ENCODE measurements at regions not wholly inside any gene's neighbourhood (a gene's known extent, or its start where the extent isn't known, plus 50 kb on each side); places are given as distances from the start of the nearest gene placed in this dataset.

GRCh38 chr11:91421641-91422040 is 803.0 kb upstream of the FAT3 start:
- Histone ChIP-seq H3K36me3 (ENCODE audit: control insufficient read depth in 2 of 2, extremely low read depth in 1 of 2, insufficient read depth in 1 of 2, low read length in 1 of 2) (no peaks in the 10 kb centered on the region), H3K9me3 (no peaks in the 10 kb centered on the region), H3K4me3 (ENCODE audit: control insufficient read depth in 1 of 2, extremely low read depth in 1 of 2, low read length in 1 of 2) (no peak overlapping the region), H3K27me3 (replicated peaks in 1 of 2; ENCODE audit: control insufficient read depth in 2 of 2, extremely low read depth in 1 of 2, insufficient read depth in 2 of 2, low read length in 1 of 2) (no peaks in the 10 kb centered on the region), H3K4me1 (ENCODE audit: control insufficient read depth in 1 of 2, extremely low read depth in 1 of 2, insufficient read depth in 2 of 2, low read length in 2 of 2) (no peaks in the 10 kb centered on the region), H3K27ac (ENCODE audit: low read length) (no peak overlapping the region)
- Mint-ChIP-seq H3K27ac (no peak overlapping the region), H3K9me3 (peaks cover 10 to 14% (median 10%) of the 10 kb centered on the region in 3 donors), H3K4me1 (no peaks in the 10 kb centered on the region), H3K4me3 (no peak overlapping the region), H3K36me3 (no peaks in the 10 kb centered on the region), H3K27me3 (no peaks in the 10 kb centered on the region)
- ChIA-PET POLR2A (no interaction called here), CTCF (no interaction called here)
- ATAC-seq (replicated peaks in 1 of 4) (no peak), DNase-seq (no peak)
- WGBS (ENCODE audit: insufficient coverage), result 77% methylated on average over 3 of the region's 3 CpGs

GRCh38 chr11:91407842-91408241 is 816.8 kb upstream of the FAT3 start:
- Mint-ChIP-seq H3K36me3 (no peaks in the 10 kb centered on the region), H3K4me1 (no peaks in the 10 kb centered on the region), H3K4me3 (no peak overlapping the region), H3K9me3 (peaks cover 2 to 15% (median 5%) of the 10 kb centered on the region in 3 donors), H3K27me3 (no peaks in the 10 kb centered on the region), H3K27ac (no peak overlapping the region)
- Histone ChIP-seq H3K36me3 (ENCODE audit: control insufficient read depth in 2 of 2, extremely low read depth in 1 of 2, insufficient read depth in 1 of 2, low read length in 1 of 2) (no peaks in the 10 kb centered on the region), H3K9me3 (no peaks in the 10 kb centered on the region), H3K27ac (ENCODE audit: low read length) (no peak overlapping the region), H3K27me3 (replicated peaks in 1 of 2; ENCODE audit: control insufficient read depth in 2 of 2, extremely low read depth in 1 of 2, insufficient read depth in 2 of 2, low read length in 1 of 2) (no peaks in the 10 kb centered on the region), H3K4me1 (ENCODE audit: control insufficient read depth in 1 of 2, extremely low read depth in 1 of 2, insufficient read depth in 2 of 2, low read length in 2 of 2) (no peaks in the 10 kb centered on the region), H3K4me3 (ENCODE audit: control insufficient read depth in 1 of 2, extremely low read depth in 1 of 2, low read length in 1 of 2) (no peak overlapping the region)
- CTCF ChIA-PET, result no interaction called here
- POLR2A ChIA-PET, result no interaction called here
- ATAC-seq (replicated peaks in 1 of 4), result no peak
- DNase-seq, result no peak

- DNase-seq (no peak), ATAC-seq (replicated peaks in 1 of 4) (no peak)
- no peaks in the 10 kb centered on the region for H3K9me3 ChIP-seq
- CTCF ChIA-PET, result no interaction called here
- H3K27ac ChIP-seq (ENCODE audit: low read length), result no peak overlapping the region
- Mint-ChIP-seq H3K9me3 (peaks cover 2 to 11% (median 7%) of the 10 kb centered on the region in 3 donors), H3K27me3 (no peaks in the 10 kb centered on the region), H3K27ac (no peak overlapping the region), H3K36me3 (no peaks in the 10 kb centered on the region), H3K4me3 (no peak overlapping the region), H3K4me1 (no peaks in the 10 kb centered on the region)
- no peaks in the 10 kb centered on the region for H3K27me3 ChIP-seq (replicated peaks in 1 of 2; ENCODE audit: control insufficient read depth in 2 of 2, extremely low read depth in 1 of 2, insufficient read depth in 2 of 2, low read length in 1 of 2)
- POLR2A ChIA-PET, result no interaction called here
- H3K4me3 ChIP-seq (ENCODE audit: control insufficient read depth in 1 of 2, extremely low read depth in 1 of 2, low read length in 1 of 2), result no peak overlapping the region
- WGBS (ENCODE audit: insufficient coverage), result 89% methylated on average over 2 of the region's 2 CpGs
- H3K36me3 ChIP-seq (ENCODE audit: control insufficient read depth in 2 of 2, extremely low read depth in 1 of 2, insufficient read depth in 1 of 2, low read length in 1 of 2), result no peaks in the 10 kb centered on the region
- no peaks in the 10 kb centered on the region for H3K4me1 ChIP-seq (ENCODE audit: control insufficient read depth in 1 of 2, extremely low read depth in 1 of 2, insufficient read depth in 2 of 2, low read length in 2 of 2)
Measured at GRCh38 chr11:91406009-91406408, 818.6 kb upstream of the FAT3 start.

GRCh38 chr11:91404344-91404743 is 820.3 kb upstream of the FAT3 start:
- POLR2A ChIA-PET, result interaction anchor here in 1 of 2 donors (0.6 kb wide), 1 partner anchor 132 kb away, joined by 3 read pairs; no protein-coding TSS in a partner anchor
- no peaks in the 10 kb centered on the region for H3K36me3 Mint-ChIP-seq
- H3K4me1 Mint-ChIP-seq, result no peaks in the 10 kb centered on the region

GRCh38 chr11:91397134-91397468 is 827.5 kb upstream of the FAT3 start:
- no peak overlapping the region for H3K27ac Mint-ChIP-seq
- peaks cover 18 to 25% (median 20%) of the 10 kb centered on the region in 3 donors for H3K9me3 Mint-ChIP-seq
- DNase-seq, result no peak
- H3K27me3 Mint-ChIP-seq, result no peaks in the 10 kb centered on the region
- ChIA-PET POLR2A (no interaction called here), CTCF (no interaction called here)
- H3K4me3 ChIP-seq (ENCODE audit: control insufficient read depth in 1 of 2, extremely low read depth in 1 of 2, low read length in 1 of 2), result no peak overlapping the region
- no peaks in the 10 kb centered on the region for H3K27me3 ChIP-seq (replicated peaks in 1 of 2; ENCODE audit: control insufficient read depth in 2 of 2, extremely low read depth in 1 of 2, insufficient read depth in 2 of 2, low read length in 1 of 2)
- no peaks in the 10 kb centered on the region for H3K36me3 Mint-ChIP-seq
- no peaks in the 10 kb centered on the region for H3K9me3 ChIP-seq
- 86% methylated on average over 1 of the region's 2 CpGs for WGBS (ENCODE audit: insufficient coverage)
- no peak for ATAC-seq (replicated peaks in 1 of 4)
- H3K4me1 Mint-ChIP-seq, result no peaks in the 10 kb centered on the region
- no peaks in the 10 kb centered on the region for H3K4me1 ChIP-seq (ENCODE audit: control insufficient read depth in 1 of 2, extremely low read depth in 1 of 2, insufficient read depth in 2 of 2, low read length in 2 of 2)
- no peaks in the 10 kb centered on the region for H3K36me3 ChIP-seq (ENCODE audit: control insufficient read depth in 2 of 2, extremely low read depth in 1 of 2, insufficient read depth in 1 of 2, low read length in 1 of 2)
- no peak overlapping the region for H3K4me3 Mint-ChIP-seq
- no peak overlapping the region for H3K27ac ChIP-seq (ENCODE audit: low read length)

More at GRCh38 chr11:91404344-91404743, 820.3 kb upstream of the FAT3 start:
- Mint-ChIP-seq H3K9me3 (peaks cover 4 to 11% (median 9%) of the 10 kb centered on the region in 3 donors), H3K27me3 (no peaks in the 10 kb centered on the region), H3K4me3 (no peak overlapping the region), H3K27ac (no peak overlapping the region)
- Histone ChIP-seq H3K27ac (ENCODE audit: low read length) (no peak overlapping the region), H3K9me3 (no peaks in the 10 kb centered on the region), H3K4me1 (ENCODE audit: control insufficient read depth in 1 of 2, extremely low read depth in 1 of 2, insufficient read depth in 2 of 2, low read length in 2 of 2) (no peaks in the 10 kb centered on the region), H3K27me3 (replicated peaks in 1 of 2; ENCODE audit: control insufficient read depth in 2 of 2, extremely low read depth in 1 of 2, insufficient read depth in 2 of 2, low read length in 1 of 2) (no peaks in the 10 kb centered on the region), H3K4me3 (ENCODE audit: control insufficient read depth in 1 of 2, extremely low read depth in 1 of 2, low read length in 1 of 2) (no peak overlapping the region), H3K36me3 (ENCODE audit: control insufficient read depth in 2 of 2, extremely low read depth in 1 of 2, insufficient read depth in 1 of 2, low read length in 1 of 2) (no peaks in the 10 kb centered on the region)
- ATAC-seq (replicated peaks in 1 of 4) (no peak), DNase-seq (no peak)
- CTCF ChIA-PET, result interaction anchor here in 1 of 2 donors (0.6 kb wide), 1 partner anchor 925 kb away, joined by 3 read pairs; no protein-coding TSS in a partner anchor

- no peaks in the 10 kb centered on the region for H3K9me3 ChIP-seq
- DNase-seq (no peak), ATAC-seq (replicated peaks in 1 of 4) (no peak)
- H3K4me1 ChIP-seq (ENCODE audit: control insufficient read depth in 1 of 2, extremely low read depth in 1 of 2, insufficient read depth in 2 of 2, low read length in 2 of 2), result no peaks in the 10 kb centered on the region
- H3K27ac ChIP-seq (ENCODE audit: low read length), result no peak overlapping the region
- no peak overlapping the region for H3K4me3 ChIP-seq (ENCODE audit: control insufficient read depth in 1 of 2, extremely low read depth in 1 of 2, low read length in 1 of 2)
- Mint-ChIP-seq H3K4me3 (no peak overlapping the region), H3K27me3 (no peaks in the 10 kb centered on the region), H3K27ac (no peak overlapping the region), H3K9me3 (peaks cover 18 to 26% (median 21%) of the 10 kb centered on the region in 3 donors), H3K4me1 (no peaks in the 10 kb centered on the region), H3K36me3 (no peaks in the 10 kb centered on the region)
- WGBS (ENCODE audit: insufficient coverage), result 68% methylated on average over 2 of the region's 6 CpGs
- CTCF ChIA-PET, result no interaction called here
- H3K36me3 ChIP-seq (ENCODE audit: control insufficient read depth in 2 of 2, extremely low read depth in 1 of 2, insufficient read depth in 1 of 2, low read length in 1 of 2), result no peaks in the 10 kb centered on the region
- POLR2A ChIA-PET, result no interaction called here
- no peaks in the 10 kb centered on the region for H3K27me3 ChIP-seq (replicated peaks in 1 of 2; ENCODE audit: control insufficient read depth in 2 of 2, extremely low read depth in 1 of 2, insufficient read depth in 2 of 2, low read length in 1 of 2)
Measured at GRCh38 chr11:91396236-91397133, 828.1 kb upstream of the FAT3 start.
